Naive B cell (primary cell): ENCODE measurements at regions not wholly inside any gene's neighbourhood (a gene's known extent, or its start where the extent isn't known, plus 50 kb on each side); places are given as distances from the start of the nearest gene placed in this dataset.

ENCODE experiments used
- ATAC-seq, 2 donors: fragments of 150-1000 bp; cut with Tn5 transposase; 2 replicates each; pipeline ENCODE4 v1.10.0; 2021; ENCODE audit warnings: low read depth in 2 of 2, mild to moderate bottlenecking in 2 of 2, moderate library complexity in 2 of 2
- DNase-seq: peaks from one replicate; pipeline ENCODE4 v3.0.0; 2022
- H3K27ac Mint-ChIP-seq, 6 donors: one replicate each; pipeline ENCODE4 v1.8.0; 2020 to 2022; ENCODE audit warnings: mild to moderate bottlenecking in 6 of 6, mixed read lengths in 6 of 6, moderate library complexity in 5 of 6, inconsistent platforms in 2 of 6
- H3K27me3 Mint-ChIP-seq, 3 donors: one replicate each; pipeline ENCODE4 v1.8.0; 2021 to 2022; ENCODE audit warnings: mixed read lengths in 3 of 3, mild to moderate bottlenecking in 1 of 3
- H3K36me3 Mint-ChIP-seq, 2 donors: one replicate each; pipeline ENCODE4 v1.8.0; 2020 to 2022; ENCODE audit warnings: mixed read lengths in 2 of 2, inconsistent platforms in 1 of 2, mild to moderate bottlenecking in 1 of 2
- H3K4me1 Mint-ChIP-seq, 3 donors: one replicate each; pipeline ENCODE4 v1.8.0; 2020 to 2022; ENCODE audit warnings: mixed read lengths in 3 of 3, inconsistent platforms in 1 of 3, mild to moderate bottlenecking in 1 of 3, moderate library complexity in 1 of 3
- H3K4me3 Mint-ChIP-seq, 8 donors: one replicate each; pipeline ENCODE4 v1.8.0; 2020 to 2022; ENCODE audit warnings: mild to moderate bottlenecking in 8 of 8, mixed read lengths in 8 of 8, moderate library complexity in 8 of 8, inconsistent platforms in 2 of 8
- H3K9me3 Mint-ChIP-seq, 7 donors: one replicate each; pipeline ENCODE4 v1.8.0; 2020 to 2022; ENCODE audit warnings: mixed read lengths in 7 of 7, mild to moderate bottlenecking in 5 of 7, inconsistent platforms in 2 of 7, moderate library complexity in 1 of 7

DNA sequence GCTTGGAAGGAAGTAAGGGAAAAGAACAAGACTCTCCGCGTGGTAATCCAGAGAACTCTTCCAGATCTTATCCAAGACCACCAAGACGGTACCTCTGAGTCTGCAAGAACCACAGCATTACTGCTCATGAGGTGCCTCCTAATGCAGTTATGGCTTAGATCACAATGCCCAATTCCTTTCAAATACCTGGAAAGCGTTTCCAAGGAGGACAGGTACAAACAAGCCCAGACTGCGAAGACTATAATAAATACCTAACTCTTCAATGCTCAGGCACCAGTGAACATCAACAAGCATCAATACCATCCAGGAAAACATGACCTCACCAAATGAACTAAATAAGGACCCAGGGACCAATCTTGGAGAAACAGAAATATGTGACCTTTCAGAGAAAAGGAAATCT lies 325.5 kb downstream of the CWC27 start:
- DNase-seq (no peak), ATAC-seq (no peak)
- Mint-ChIP-seq H3K9me3 (peaks cover 9 to 23% (median 16%) of the 10 kb centered on the region in 7 donors), H3K4me1 (no peaks in the 10 kb centered on the region), H3K27ac (no peak overlapping the region), H3K27me3 (peaks cover 4 to 16% (median 9%) of the 10 kb centered on the region in 3 donors), H3K4me3 (no peak overlapping the region), H3K36me3 (peaks cover 17 to 22% of the 10 kb centered on the region in 2 donors)

DNA sequence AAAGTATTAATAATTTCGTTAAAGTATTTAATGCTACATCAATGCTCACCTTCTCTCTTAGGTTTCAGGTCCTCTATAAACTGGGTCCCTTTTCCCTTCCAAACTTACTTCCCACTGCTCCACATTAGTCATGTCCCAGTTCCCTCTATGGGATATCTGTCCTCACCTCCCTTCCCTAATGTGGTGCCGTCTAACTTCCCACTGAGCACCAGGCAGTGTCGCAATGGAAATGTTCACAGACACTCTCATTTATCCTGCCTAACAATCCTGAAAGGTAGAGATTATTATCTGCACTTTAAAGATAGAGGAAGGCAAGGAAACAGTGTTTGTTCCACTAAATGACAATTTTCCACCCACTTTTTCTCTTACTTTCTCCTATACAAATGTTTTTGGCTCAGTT lies 329.7 kb downstream of the CWC27 start:
- Mint-ChIP-seq H3K27me3 (peaks cover 0 to 6% (median 0%) of the 10 kb centered on the region in 3 donors), H3K4me1 (peaks cover 7 to 11% (median 9%) of the 10 kb centered on the region in 3 donors), H3K9me3 (peaks cover 0 to 2% (median 0%) of the 10 kb centered on the region in 7 donors), H3K4me3 (no peak overlapping the region), H3K36me3 (peaks cover 6 to 8% of the 10 kb centered on the region in 2 donors), H3K27ac (no peak overlapping the region)
- DNase-seq (no peak), ATAC-seq (no peak)
